ENCODE measurements at regions not wholly inside any gene's neighbourhood (a gene's known extent, or its start where the extent isn't known, plus 50 kb on each side); places are given as distances from the start of the nearest gene placed in this dataset.

GRCh38 chr6:27577922-27578321 lies 105.0 kb upstream of the ZNF184 start:
- Histone ChIP-seq H2AK9ac (replicated peaks; ENCODE audit: low read depth, low read length, poor library complexity) (no peak overlapping the region), H3K56ac (ENCODE audit: extremely low read depth, insufficient read depth, low read length) (no peak overlapping the region), H3K36me3 (ENCODE audit: control insufficient read depth, insufficient read depth, low read length) (no peaks in the 10 kb centered on the region), H4K20me1 (ENCODE audit: insufficient read depth, low read length) (no peaks in the 10 kb centered on the region), H3K27ac (ENCODE audit: insufficient read depth, low read length) (no peak overlapping the region), H3K18ac (ENCODE audit: low read depth, low read length) (no peak overlapping the region), H2BK20ac (ENCODE audit: low read depth, low read length) (no peak overlapping the region), H3K9me3 (ENCODE audit: control insufficient read depth, insufficient read depth, low read length) (no peaks in the 10 kb centered on the region), H4K91ac (ENCODE audit: insufficient read depth, low read depth, low read length) (no peak overlapping the region), H2BK15ac (ENCODE audit: low read depth, low read length) (no peak overlapping the region), H4K8ac (ENCODE audit: low read depth in 2 of 2, low read length in 2 of 2) (no peak overlapping the region), H3K23ac (ENCODE audit: low read depth, low read length) (no peak overlapping the region), H2AK5ac (ENCODE audit: low read depth, low read length) (no peak overlapping the region), H3K27me3 (ENCODE audit: control insufficient read depth, insufficient read depth, low read length) (no peaks in the 10 kb centered on the region), H3K79me1 (ENCODE audit: low read depth in 1 of 2, low read length in 2 of 2) (no peaks in the 10 kb centered on the region), H3K4ac (ENCODE audit: low read depth, low read length) (no peak overlapping the region), H2BK5ac (ENCODE audit: low read depth, low read length, poor library complexity, severe bottlenecking) (no peak overlapping the region), H3K4me1 (ENCODE audit: control insufficient read depth, insufficient read depth, low read length) (no peaks in the 10 kb centered on the region), H2BK120ac (ENCODE audit: low read depth, low read length) (no peak overlapping the region), H3K14ac (replicated peaks; ENCODE audit: low read depth, low read length) (no peak overlapping the region), H3K4me2 (ENCODE audit: low read depth, low read length) (no peak overlapping the region), H2AFZ (replicated peaks; ENCODE audit: low read length, poor library complexity) (no peak overlapping the region), H3K4me3 (ENCODE audit: insufficient read depth, low read depth, low read length) (no peak overlapping the region), H3K9ac (ENCODE audit: low read depth, low read length) (no peak overlapping the region), H4K5ac (ENCODE audit: low read depth, low read length) (no peak overlapping the region), H3K9me1 (ENCODE audit: insufficient read depth, low read length) (no peaks in the 10 kb centered on the region)
- POLR2A ChIA-PET (ENCODE audit: unreplicated experiment), result no interaction called here
- in situ Hi-C loops (cut with MboI; ENCODE audit: low sequenced_read_pairs), result no loop called here
- BruUV-seq (replicated peaks), result no TSS peak
- ATAC-seq (ENCODE audit: low read depth), result no peak
- intact Hi-C loops (cut with micrococcal nuclease), result no loop called here
- TF ChIP-seq SMC3 (IDR thresholded peaks at IDR 0.05; ENCODE audit: low read depth, low read length), result no peak
- TF ChIP-seq, protein P1, sequence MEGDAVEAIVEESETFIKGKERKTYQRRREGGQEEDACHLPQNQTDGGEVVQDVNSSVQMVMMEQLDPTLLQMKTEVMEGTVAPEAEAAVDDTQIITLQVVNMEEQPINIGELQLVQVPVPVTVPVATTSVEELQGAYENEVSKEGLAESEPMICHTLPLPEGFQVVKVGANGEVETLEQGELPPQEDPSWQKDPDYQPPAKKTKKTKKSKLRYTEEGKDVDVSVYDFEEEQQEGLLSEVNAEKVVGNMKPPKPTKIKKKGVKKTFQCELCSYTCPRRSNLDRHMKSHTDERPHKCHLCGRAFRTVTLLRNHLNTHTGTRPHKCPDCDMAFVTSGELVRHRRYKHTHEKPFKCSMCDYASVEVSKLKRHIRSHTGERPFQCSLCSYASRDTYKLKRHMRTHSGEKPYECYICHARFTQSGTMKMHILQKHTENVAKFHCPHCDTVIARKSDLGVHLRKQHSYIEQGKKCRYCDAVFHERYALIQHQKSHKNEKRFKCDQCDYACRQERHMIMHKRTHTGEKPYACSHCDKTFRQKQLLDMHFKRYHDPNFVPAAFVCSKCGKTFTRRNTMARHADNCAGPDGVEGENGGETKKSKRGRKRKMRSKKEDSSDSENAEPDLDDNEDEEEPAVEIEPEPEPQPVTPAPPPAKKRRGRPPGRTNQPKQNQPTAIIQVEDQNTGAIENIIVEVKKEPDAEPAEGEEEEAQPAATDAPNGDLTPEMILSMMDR (conservative IDR thresholded peaks at IDR 0.05; ENCODE audit: low read depth, low read length), result no peak
- TF ChIP-seq, protein P2, sequence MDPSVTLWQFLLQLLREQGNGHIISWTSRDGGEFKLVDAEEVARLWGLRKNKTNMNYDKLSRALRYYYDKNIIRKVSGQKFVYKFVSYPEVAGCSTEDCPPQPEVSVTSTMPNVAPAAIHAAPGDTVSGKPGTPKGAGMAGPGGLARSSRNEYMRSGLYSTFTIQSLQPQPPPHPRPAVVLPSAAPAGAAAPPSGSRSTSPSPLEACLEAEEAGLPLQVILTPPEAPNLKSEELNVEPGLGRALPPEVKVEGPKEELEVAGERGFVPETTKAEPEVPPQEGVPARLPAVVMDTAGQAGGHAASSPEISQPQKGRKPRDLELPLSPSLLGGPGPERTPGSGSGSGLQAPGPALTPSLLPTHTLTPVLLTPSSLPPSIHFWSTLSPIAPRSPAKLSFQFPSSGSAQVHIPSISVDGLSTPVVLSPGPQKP (IDR thresholded peaks at IDR 0.05; ENCODE audit: borderline replicate concordance, low read depth, low read length), result no peak
- TF ChIP-seq POLR2A (IDR thresholded peaks at IDR 0.05; ENCODE audit: low read depth, low read length), result no peak
- no peak for TF ChIP-seq RFX5 (IDR thresholded peaks at IDR 0.05; ENCODE audit: low read depth, low read length)
- TF ChIP-seq NFE2L2 (IDR thresholded peaks at IDR 0.05; ENCODE audit: low read depth, low read length), result no peak
- no peak for TF ChIP-seq MXI1 (IDR thresholded peaks at IDR 0.05; ENCODE audit: borderline replicate concordance, low read depth, low read length)
- TF ChIP-seq CHD1 (IDR thresholded peaks at IDR 0.05; ENCODE audit: low read depth, low read length), result no peak
- TF ChIP-seq FOS (IDR thresholded peaks at IDR 0.05; ENCODE audit: low read depth, low read length), result no peak
- no peak for TF ChIP-seq MAZ (IDR thresholded peaks at IDR 0.05; ENCODE audit: borderline replicate concordance, low read depth, low read length)
- TF ChIP-seq RCOR1 (IDR thresholded peaks at IDR 0.05; ENCODE audit: insufficient replicate concordance, low read length), result no peak
- no peak for TF ChIP-seq CEBPB (IDR thresholded peaks at IDR 0.05; ENCODE audit: low read depth, low read length)
- no peak for TF ChIP-seq MAFK (IDR thresholded peaks at IDR 0.05; ENCODE audit: low read depth, low read length)
- no peak for TF ChIP-seq RAD21 (IDR thresholded peaks at IDR 0.05; ENCODE audit: low read length)
- TF ChIP-seq USF2 (IDR thresholded peaks at IDR 0.05; ENCODE audit: low read depth, low read length), result no peak
- no peak for TF ChIP-seq BHLHE40 (IDR thresholded peaks at IDR 0.05; ENCODE audit: low read depth, low read length)
- dilution Hi-C loops (cut with HindIII; ENCODE audit: low sequenced_read_pairs, unreplicated experiment), result no loop called here
- CTCF ChIA-PET, result no interaction called here
- DNase-seq, result no peak
- WGBS, 2 experiments (ENCODE audit: extremely low coverage in 2 of 2, insufficient read length in 1 of 2), result no CpG with 5 or more reads among the region's 1 CpG

Data from IMR-90 (cell line).